Liver (tissue), 3 donors: ENCODE measurements at regions not wholly inside any gene's neighbourhood (a gene's known extent, or its start where the extent isn't known, plus 50 kb on each side); places are given as distances from the start of the nearest gene placed in this dataset.

ENCODE experiments used
- CTCF ChIP-seq: fragments of 150-350 bp; IDR thresholded peaks from 2 replicates; pipeline ENCODE4 v1.5.1; 2017; ENCODE audit warnings: improper control_type of control experiment, low read depth, low read length; ENCODE audit not compliant: missing input control
- HNF4A ChIP-seq, 2 donors: conservative IDR thresholded peaks; 2 replicates each; pipeline ENCODE4 v1.6.1; 2016; ENCODE audit warnings: antibody characterized with exemption in 2 of 2, mild to moderate bottlenecking in 2 of 2
- RAD21 ChIP-seq, 2 donors: IDR thresholded peaks; 2 replicates each; pipeline ENCODE4 v1.6.1; 2016; ENCODE audit warnings: antibody characterized with exemption in 2 of 2, mild to moderate bottlenecking in 2 of 2
- donor health status: healthy.
- donor health status: healthy.

- no peak for TF ChIP-seq HNF4A (conservative IDR thresholded peaks at IDR 0.05)
- no peak for TF ChIP-seq CTCF
- TF ChIP-seq RAD21 (IDR thresholded peaks at IDR 0.05): no peak
Observed at GRCh38 chr1:194068446-194069167, 882.2 kb upstream of the B3GALT2 start.
